ENCODE measurements at regions not wholly inside any gene's neighbourhood (a gene's known extent, or its start where the extent isn't known, plus 50 kb on each side); places are given as distances from the start of the nearest gene placed in this dataset.

- no peaks in the 10 kb centered on the region for H3K9me3 Mint-ChIP-seq
- H3K27ac ChIP-seq (ENCODE audit: low read depth, low read length), result no peak overlapping the region
- H3K27ac Mint-ChIP-seq, result no peak overlapping the region
- H3K4me3 ChIP-seq (ENCODE audit: low read length), result no peak overlapping the region
- H3K9me3 ChIP-seq (ENCODE audit: low read length), result no peaks in the 10 kb centered on the region
- no peaks in the 10 kb centered on the region for H3K27me3 ChIP-seq (ENCODE audit: insufficient read depth, low read length, poor library complexity, severe bottlenecking)
- H3K4me1 ChIP-seq (ENCODE audit: insufficient read depth, low read length), result no peaks in the 10 kb centered on the region
- DNase-seq, result no peak
- peaks cover 5 to 7% of the 10 kb centered on the region in 2 donors for H3K27me3 Mint-ChIP-seq
- no peak overlapping the region for H3K4me3 Mint-ChIP-seq
- ChIA-PET CTCF (no interaction called here), POLR2A (no interaction called here)
- H3K36me3 ChIP-seq (ENCODE audit: insufficient read depth, low read length), result no peaks in the 10 kb centered on the region
- H3K4me1 Mint-ChIP-seq, result no peaks in the 10 kb centered on the region
- no peaks in the 10 kb centered on the region for H3K36me3 Mint-ChIP-seq
Measured at GRCh38 chr1:10953505-10954193, 58.8 kb upstream of the TARDBP start.

- Histone ChIP-seq H3K9me3 (ENCODE audit: low read length) (no peaks in the 10 kb centered on the region), H3K27me3 (ENCODE audit: insufficient read depth, low read length, poor library complexity, severe bottlenecking) (no peaks in the 10 kb centered on the region), H3K4me3 (ENCODE audit: low read length) (no peak overlapping the region), H3K27ac (ENCODE audit: low read depth, low read length) (no peak overlapping the region), H3K36me3 (ENCODE audit: insufficient read depth, low read length) (no peaks in the 10 kb centered on the region), H3K4me1 (ENCODE audit: insufficient read depth, low read length) (no peaks in the 10 kb centered on the region)
- H3K27ac Mint-ChIP-seq, result no peak overlapping the region
- ChIA-PET POLR2A (no interaction called here), CTCF (interaction anchor here (1.7 kb wide), 1 partner anchor 15 kb away, joined by 4 read pairs; no protein-coding TSS in a partner anchor)
- H3K27me3 Mint-ChIP-seq, result peaks cover 5 to 17% of the 10 kb centered on the region in 2 donors
- no peaks in the 10 kb centered on the region for H3K9me3 Mint-ChIP-seq
- DNase-seq, result no peak
- H3K4me1 Mint-ChIP-seq, result peaks cover 0 to 5% (median 3%) of the 10 kb centered on the region in 3 donors
- H3K36me3 Mint-ChIP-seq, result no peaks in the 10 kb centered on the region
- no peak overlapping the region for H3K4me3 Mint-ChIP-seq
Measured at GRCh38 chr1:10957133-10957532, 55.3 kb upstream of the TARDBP start.

GRCh38 chr1:10958614-10959013, 53.8 kb upstream of the TARDBP start:
- CTCF ChIA-PET, result interaction anchor here (1.7 kb wide), 1 partner anchor 17 kb away, joined by 4 read pairs; no protein-coding TSS in a partner anchor
- DNase-seq, result no peak

GRCh38 chr1:10960411-10961299, 51.8 kb upstream of the TARDBP start:
- H3K9me3 ChIP-seq (ENCODE audit: low read length), result no peaks in the 10 kb centered on the region
- Mint-ChIP-seq H3K9me3 (no peaks in the 10 kb centered on the region), H3K4me1 (peaks cover 9 to 13% (median 12%) of the 10 kb centered on the region in 3 donors), H3K4me3 (peak overlapping the region in 1 of 7 donors; percentile 51), H3K27ac (no peak overlapping the region), H3K36me3 (no peaks in the 10 kb centered on the region), H3K27me3 (peaks cover 14 to 36% of the 10 kb centered on the region in 2 donors)
- peaks cover 11% of the 10 kb centered on the region for H3K27me3 ChIP-seq (ENCODE audit: insufficient read depth, low read length, poor library complexity, severe bottlenecking)
- DNase-seq, result peak; percentile 55 to 81 (median 63)
- no peaks in the 10 kb centered on the region for H3K36me3 ChIP-seq (ENCODE audit: insufficient read depth, low read length)
- H3K4me3 ChIP-seq (ENCODE audit: low read length), result no peak overlapping the region
- CTCF ChIA-PET, result interaction anchor here (0.7 to 1.4 kb wide), 3 partner anchors 13 to 466 kb away, joined by 3 to 4 read pairs (median 3); no protein-coding TSS in a partner anchor
- POLR2A ChIA-PET, result no interaction called here
- H3K27ac ChIP-seq (ENCODE audit: low read depth, low read length), result no peak overlapping the region
- peaks cover 7% of the 10 kb centered on the region for H3K4me1 ChIP-seq (ENCODE audit: insufficient read depth, low read length)

More at GRCh38 chr1:10958614-10959013, 53.8 kb upstream of the TARDBP start:
- POLR2A ChIA-PET, result no interaction called here
- no peaks in the 10 kb centered on the region for H3K36me3 ChIP-seq (ENCODE audit: insufficient read depth, low read length)
- no peaks in the 10 kb centered on the region for H3K9me3 Mint-ChIP-seq
- H3K4me1 Mint-ChIP-seq, result peaks cover 0 to 5% (median 3%) of the 10 kb centered on the region in 3 donors
- H3K9me3 ChIP-seq (ENCODE audit: low read length), result no peaks in the 10 kb centered on the region
- H3K4me3 Mint-ChIP-seq, result no peak overlapping the region
- H3K4me1 ChIP-seq (ENCODE audit: insufficient read depth, low read length), result no peaks in the 10 kb centered on the region
- H3K27ac Mint-ChIP-seq, result no peak overlapping the region
- H3K27ac ChIP-seq (ENCODE audit: low read depth, low read length), result no peak overlapping the region
- H3K36me3 Mint-ChIP-seq, result no peaks in the 10 kb centered on the region
- no peak overlapping the region for H3K4me3 ChIP-seq (ENCODE audit: low read length)
- no peaks in the 10 kb centered on the region for H3K27me3 ChIP-seq (ENCODE audit: insufficient read depth, low read length, poor library complexity, severe bottlenecking)
- H3K27me3 Mint-ChIP-seq, result peaks cover 7 to 27% of the 10 kb centered on the region in 2 donors

GRCh38 chr1:10961300-10961833, 51.1 kb upstream of the TARDBP start:
- H3K36me3 ChIP-seq (ENCODE audit: insufficient read depth, low read length), result no peaks in the 10 kb centered on the region
- no peak overlapping the region for H3K4me3 ChIP-seq (ENCODE audit: low read length)
- H3K9me3 ChIP-seq (ENCODE audit: low read length), result no peaks in the 10 kb centered on the region
- Mint-ChIP-seq H3K4me1 (peaks cover 9 to 15% (median 12%) of the 10 kb centered on the region in 3 donors), H3K9me3 (no peaks in the 10 kb centered on the region), H3K27me3 (peaks cover 17 to 32% of the 10 kb centered on the region in 2 donors), H3K4me3 (no peak overlapping the region), H3K27ac (no peak overlapping the region), H3K36me3 (no peaks in the 10 kb centered on the region)
- ChIA-PET POLR2A (no interaction called here), CTCF (interaction anchor here (0.7 kb wide), 1 partner anchor 466 kb away, joined by 3 read pairs; no protein-coding TSS in a partner anchor)
- H3K27me3 ChIP-seq (ENCODE audit: insufficient read depth, low read length, poor library complexity, severe bottlenecking), result peaks cover 11% of the 10 kb centered on the region
- no peak for DNase-seq
- H3K4me1 ChIP-seq (ENCODE audit: insufficient read depth, low read length), result peaks cover 7% of the 10 kb centered on the region
- no peak overlapping the region for H3K27ac ChIP-seq (ENCODE audit: low read depth, low read length)

- Histone ChIP-seq H3K9me3 (ENCODE audit: low read length) (no peaks in the 10 kb centered on the region), H3K4me3 (ENCODE audit: low read length) (no peak overlapping the region), H3K27me3 (ENCODE audit: insufficient read depth, low read length, poor library complexity, severe bottlenecking) (peaks cover 11% of the 10 kb centered on the region), H3K36me3 (ENCODE audit: insufficient read depth, low read length) (no peaks in the 10 kb centered on the region), H3K27ac (ENCODE audit: low read depth, low read length) (no peak overlapping the region), H3K4me1 (ENCODE audit: insufficient read depth, low read length) (peaks cover 7% of the 10 kb centered on the region)
- Mint-ChIP-seq H3K27ac (no peak overlapping the region), H3K4me1 (peaks cover 9 to 15% (median 12%) of the 10 kb centered on the region in 3 donors), H3K4me3 (no peak overlapping the region), H3K27me3 (peaks cover 18 to 36% of the 10 kb centered on the region in 2 donors), H3K9me3 (no peaks in the 10 kb centered on the region), H3K36me3 (no peaks in the 10 kb centered on the region)
- ChIA-PET POLR2A (no interaction called here), CTCF (no interaction called here)
- DNase-seq, result no peak
Measured at GRCh38 chr1:10962483-10962882, 50.0 kb upstream of the TARDBP start.

Measured in CD8-positive, alpha-beta memory T cell (primary cell).